GM11168 (cell line): ENCODE measurements at regions not wholly inside any gene's neighbourhood (a gene's known extent, or its start where the extent isn't known, plus 50 kb on each side); places are given as distances from the start of the nearest gene placed in this dataset.
"Not testable (repeated sequence)": the region's sequence is repeated elsewhere in the genome, so short reads cannot be mapped to it uniquely, and the experiment has no call there.

Experiments used
- in situ Hi-C: fragments of 300-500 bp; cut with MboI; formaldehyde crosslinking; loops from one replicate; pipeline ENCODE4 v1.12.0; 2022; ENCODE audit warnings: low sequenced_read_pairs; ENCODE audit not compliant: unreplicated experiment

DNA sequence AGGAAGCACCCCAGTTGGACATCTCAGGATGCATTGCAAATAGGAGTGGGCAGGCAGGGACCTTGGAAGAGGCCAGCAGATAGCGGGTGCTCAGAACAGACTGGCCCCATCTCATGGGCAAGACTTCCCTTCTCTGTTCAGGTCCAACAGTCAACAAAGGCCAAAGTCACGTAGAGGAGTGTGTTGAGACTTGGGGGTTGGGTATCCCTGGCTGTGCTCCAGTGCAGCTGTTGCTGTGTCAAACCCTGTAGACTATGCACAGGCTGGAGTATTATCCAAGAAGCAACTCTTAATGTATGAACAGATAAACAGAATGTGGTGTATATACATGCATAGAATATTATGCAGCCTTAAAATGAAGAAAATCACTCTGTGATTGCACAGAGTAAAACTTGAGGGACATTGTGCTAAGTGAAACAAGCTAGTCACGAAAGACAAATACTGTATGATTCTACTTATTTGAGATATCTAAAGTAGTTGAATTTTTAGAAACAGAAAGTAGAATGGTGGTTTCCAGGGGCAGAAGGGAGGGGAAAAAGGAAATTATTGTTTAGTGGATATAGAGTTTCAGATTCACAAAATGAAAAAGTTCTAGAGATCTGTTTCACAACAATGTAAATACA, 192.1 kb upstream of the LCORL start:
- in situ Hi-C loops: no loop called here

DNA sequence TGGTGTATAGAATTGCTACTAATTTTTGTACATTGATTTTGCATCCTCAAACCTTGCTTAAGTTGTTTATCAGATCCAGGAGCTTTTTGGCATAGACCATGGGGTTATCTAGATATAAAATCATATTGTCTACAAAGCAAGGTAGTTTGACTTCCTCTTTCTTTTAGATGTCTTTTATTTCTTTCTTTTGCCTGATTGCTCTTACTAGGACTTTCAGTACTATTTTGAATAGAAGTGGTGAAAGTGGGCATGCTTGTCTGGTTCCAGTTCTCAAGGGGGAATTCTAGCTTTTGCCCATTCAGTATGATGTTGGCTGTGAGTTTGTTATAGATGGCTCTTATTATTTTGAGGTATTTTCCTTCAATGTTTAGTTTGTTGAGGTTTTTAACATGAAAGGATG, 187.9 kb upstream of the LCORL start:
- in situ Hi-C loops: no loop called here

DNA sequence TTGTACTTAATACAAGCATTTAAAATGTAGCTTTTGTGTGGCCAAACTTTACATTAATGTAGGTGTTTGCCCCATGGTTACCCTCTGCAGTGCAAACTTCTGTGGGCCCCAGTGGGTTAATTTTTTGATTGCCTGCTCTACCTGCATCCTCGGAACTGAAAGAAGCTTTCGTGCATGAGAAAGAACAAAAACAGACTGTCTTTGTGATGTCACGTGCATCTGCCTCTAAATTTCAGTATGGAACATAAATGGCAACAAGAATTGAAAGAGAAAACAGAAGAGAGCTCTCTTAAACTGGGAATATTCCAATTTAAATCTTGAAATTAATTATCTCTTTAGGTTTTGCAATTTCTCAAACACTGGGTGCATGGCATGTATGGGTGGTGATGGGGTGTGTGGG, 182.4 kb upstream of the LCORL start:
- in situ Hi-C loops: no loop called here

DNA sequence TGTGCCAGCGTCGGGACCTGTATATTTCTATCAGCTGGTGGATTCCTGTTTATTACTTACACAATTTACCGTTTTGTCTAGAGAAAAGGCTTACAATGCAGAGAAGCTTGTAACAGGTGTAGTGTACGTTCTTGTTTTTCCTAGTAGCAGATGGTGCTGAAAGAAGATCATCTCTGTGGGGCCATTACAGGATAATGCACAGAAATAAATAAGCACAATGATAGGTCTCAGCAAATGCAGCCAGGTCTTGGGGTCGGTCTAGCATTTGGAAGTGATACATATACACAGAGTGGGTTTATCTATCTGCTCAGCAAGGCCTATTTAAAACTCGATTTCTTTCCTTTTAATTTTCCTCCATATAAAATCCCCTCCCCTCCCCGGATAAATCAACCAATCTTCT, 180.9 kb upstream of the LCORL start:
- in situ Hi-C loops: no loop called here

DNA sequence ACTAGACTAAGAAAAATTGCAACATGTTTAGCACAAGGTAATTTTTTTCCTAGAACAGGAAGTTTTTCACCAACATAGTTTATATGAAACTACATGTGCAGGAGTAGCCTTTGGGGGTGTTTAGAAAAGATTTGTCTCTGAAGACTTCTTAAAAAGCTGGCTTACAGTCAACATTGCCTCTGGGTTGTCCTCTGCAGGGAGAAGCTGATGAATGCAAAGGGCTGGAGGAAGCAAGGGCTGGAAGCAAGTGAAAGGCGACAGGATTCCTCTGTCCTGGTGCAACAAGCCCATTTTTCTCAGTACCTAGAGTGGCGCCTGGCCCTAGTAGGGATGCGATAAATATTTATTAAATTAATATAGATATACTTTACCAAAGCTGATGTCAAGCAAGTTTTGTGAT, 180.3 kb upstream of the LCORL start:
- in situ Hi-C loops: no loop called here

DNA sequence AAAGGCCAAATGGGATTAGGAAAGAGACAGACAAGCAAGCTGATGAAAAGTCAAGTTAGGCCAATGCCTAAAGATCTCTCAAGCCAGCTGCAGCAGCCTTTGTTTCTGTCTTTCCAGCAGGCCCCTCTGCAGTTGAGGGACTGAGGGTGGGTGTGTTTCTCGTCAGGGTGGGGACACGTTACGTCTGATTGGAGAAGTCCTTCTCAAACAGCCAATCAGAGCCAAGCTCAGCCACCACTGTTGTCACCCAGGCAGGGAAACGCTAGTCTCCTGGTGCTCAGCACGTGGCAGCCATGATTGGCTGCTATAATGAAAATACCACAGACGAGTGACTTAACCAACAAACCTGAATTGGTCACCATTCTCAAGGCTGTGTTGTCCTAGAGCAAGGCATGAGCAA, 177.1 kb upstream of the LCORL start:
- in situ Hi-C loops: no loop called here

DNA sequence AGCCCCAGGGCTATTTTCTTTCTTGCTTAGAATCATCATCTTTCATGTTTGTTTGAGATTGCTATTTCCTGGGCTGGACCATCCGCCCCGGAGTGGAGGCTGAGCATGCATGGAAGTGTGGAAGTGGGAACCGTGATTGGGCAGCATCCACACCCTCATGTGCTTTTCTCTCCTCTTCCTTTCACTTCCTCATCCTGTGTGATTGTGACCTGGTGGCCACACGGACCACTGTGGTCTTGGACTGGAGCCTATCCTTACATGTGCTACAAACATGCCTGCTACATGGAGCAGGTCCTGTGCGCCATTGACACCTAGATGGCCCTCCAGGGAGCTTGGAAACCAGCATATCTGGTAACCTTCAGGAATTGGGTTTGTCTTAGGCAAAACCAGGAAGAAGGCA, 175.9 kb upstream of the LCORL start:
- in situ Hi-C loops: no loop called here

DNA sequence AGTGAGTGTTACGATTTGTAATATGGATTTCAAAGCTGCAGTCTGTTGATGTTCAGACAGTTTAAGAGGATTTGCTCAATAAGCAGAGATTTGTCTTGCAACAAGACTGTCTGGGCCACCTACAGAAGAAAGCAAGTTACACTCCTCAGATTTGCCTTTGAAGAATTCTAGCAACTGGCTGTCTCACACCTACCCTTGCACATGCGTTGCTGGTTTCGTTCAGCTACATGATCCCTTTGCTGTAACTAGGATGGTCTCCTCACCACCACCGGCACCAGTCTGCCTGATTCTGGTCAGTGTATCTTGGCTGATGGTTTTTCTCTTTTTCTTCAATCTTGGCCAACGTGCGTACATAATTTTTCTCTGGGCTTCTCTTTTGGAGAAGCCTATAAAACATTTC, 172.7 kb upstream of the LCORL start:
- in situ Hi-C loops: no loop called here

DNA sequence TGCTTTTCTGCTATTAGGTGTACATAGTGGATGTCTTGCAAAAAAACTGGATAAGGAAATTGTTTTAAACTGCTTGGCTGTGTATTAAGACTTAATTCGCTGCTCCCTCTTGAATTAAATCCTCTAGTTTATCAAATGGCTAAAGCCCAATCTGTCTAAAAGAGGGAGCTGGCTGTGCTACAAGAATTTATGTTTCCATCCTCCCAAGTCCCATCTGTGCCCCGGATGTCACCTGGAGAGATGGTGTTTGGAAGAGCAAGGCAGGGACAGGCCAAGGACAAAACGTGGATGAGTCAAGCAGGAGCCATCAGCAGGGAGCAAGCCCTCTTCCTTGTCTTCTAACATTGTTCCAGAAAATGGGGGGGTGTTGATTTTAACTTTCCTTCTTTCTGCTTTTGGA, 171.3 kb upstream of the LCORL start:
- in situ Hi-C loops: no loop called here

DNA sequence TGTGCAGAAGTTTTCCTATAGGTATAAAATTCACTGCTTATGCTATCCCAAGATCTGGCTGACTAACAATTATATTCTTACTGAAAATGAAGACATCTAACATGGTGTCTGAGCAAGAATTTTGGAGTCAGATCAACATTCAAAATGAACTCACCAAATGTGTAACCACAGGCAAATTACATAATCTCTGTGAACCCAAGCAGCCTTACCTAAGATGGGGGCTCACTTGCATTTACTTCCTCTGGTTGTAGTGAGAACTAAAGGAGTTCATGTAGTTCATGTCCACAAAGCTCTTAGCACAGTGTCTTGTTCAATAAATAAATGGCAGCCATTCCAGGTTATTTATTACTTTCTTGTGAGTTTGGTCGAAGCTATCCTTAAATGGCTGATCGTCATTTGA, 163.9 kb upstream of the LCORL start:
- in situ Hi-C loops: no loop called here

DNA sequence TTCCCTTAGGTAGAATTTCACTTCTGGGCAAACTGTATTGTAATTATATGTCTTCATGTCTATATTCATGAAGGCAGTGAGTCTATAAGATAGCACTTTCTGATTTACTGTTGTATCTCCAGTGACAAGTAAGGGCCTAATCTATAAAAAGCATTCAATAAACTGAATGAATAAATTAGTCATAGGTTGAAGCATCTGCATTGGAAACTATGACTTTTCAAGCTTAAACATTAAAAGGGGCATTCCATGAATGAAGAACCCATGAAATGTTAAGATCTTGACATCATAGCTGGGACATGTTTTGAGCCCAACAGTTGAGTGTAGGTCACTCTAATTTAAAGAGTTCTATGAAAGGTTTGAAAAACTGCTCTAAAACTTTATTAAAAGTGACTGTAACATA, 159.3 kb upstream of the LCORL start:
- in situ Hi-C loops: no loop called here

DNA sequence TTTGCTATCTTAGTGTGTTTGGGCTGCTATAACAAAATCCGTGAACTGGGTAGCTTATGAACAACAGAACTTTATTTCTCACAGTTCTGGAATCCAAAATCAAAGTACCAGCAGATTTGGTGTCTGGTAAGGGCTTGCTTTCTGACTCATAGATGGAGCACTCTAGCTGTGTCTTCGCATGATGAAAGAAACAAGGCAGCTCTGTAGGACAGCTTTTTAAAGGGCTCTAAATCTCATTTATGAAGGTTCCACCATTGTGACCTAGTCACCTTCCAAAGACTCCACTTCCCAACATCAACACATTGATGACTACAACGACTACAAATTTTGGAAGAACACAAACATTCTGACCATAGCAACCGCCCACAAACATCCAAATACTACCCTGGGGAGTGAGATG, 158.6 kb upstream of the LCORL start:
- in situ Hi-C loops: no loop called here

DNA sequence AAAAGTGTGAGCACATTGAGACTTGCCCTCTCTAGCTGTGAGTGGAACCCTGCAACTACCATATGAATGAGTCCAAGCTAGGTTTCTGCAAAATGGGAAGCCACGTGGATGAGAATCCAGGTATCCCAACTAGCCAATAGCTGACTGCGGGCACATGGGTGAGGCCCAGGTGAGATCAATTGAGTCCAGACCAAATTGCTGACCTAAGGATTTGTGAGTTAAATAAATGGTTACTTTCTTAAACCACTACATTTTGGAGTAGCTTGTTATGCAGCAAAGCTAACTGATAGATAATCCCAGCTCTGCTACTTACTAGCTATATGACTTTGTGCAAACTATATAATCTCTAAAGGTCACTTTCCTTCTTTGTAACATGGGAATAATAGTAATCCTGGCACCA, 150.3 kb upstream of the LCORL start:
- in situ Hi-C loops: no loop called here

DNA sequence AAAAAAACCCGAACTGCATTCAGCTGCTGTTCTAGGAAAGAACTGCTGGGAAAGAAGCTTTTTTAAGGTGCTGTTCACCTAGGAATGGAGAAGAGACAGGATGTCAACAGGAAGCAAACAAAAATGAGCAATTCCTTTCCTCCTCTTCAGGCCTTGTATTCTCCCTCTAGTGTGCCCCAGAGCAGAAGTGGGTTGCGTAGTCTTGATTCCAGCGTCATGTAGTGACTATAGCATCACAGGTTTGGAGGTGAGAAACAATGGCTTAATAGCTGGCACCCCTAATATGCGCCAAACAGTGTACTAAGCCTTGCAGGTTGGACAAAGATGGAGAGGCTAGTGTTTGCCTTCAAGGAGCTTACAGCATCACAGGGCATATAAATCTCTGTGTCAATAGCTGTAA, 146.3 kb upstream of the LCORL start:
- in situ Hi-C loops: no loop called here

DNA sequence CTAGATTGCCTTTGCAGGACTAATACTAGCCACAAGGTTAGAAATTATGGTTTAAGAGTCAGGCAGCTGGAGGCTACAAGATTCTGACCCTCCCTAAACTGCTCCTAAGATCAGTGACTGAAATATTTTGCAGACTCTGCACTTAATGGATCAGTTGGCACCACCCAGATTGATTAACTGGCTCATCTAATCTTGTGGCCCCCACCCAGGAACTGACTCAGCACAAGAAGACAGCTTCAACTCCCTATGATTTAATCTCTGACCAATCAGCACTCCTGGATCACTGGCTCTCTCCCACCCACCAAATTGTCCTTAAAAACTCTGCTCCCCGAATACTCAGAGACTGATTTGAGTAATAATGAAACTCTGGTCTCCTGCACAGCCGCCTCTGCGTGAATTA, 145.4 kb upstream of the LCORL start:
- in situ Hi-C loops: no loop called here

DNA sequence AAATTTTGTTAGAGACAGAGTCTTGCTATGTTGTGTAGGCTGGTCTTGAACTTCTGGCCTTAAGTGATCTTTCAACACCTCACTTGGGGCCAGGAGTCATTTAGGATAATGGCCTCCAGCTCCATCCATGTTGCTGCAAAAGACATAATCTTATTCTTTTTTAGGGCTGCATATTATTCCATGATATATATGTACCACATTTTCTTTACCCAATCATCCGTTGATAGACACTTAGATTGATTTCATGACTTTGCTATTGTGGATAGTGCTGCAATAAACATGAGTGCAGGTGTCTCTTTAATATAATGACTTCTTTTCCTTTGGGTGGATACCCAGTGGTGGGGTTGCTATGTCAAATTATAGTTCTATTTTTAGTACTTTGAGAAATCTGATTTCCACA, 140.9 kb upstream of the LCORL start:
- in situ Hi-C loops: no loop called here

DNA sequence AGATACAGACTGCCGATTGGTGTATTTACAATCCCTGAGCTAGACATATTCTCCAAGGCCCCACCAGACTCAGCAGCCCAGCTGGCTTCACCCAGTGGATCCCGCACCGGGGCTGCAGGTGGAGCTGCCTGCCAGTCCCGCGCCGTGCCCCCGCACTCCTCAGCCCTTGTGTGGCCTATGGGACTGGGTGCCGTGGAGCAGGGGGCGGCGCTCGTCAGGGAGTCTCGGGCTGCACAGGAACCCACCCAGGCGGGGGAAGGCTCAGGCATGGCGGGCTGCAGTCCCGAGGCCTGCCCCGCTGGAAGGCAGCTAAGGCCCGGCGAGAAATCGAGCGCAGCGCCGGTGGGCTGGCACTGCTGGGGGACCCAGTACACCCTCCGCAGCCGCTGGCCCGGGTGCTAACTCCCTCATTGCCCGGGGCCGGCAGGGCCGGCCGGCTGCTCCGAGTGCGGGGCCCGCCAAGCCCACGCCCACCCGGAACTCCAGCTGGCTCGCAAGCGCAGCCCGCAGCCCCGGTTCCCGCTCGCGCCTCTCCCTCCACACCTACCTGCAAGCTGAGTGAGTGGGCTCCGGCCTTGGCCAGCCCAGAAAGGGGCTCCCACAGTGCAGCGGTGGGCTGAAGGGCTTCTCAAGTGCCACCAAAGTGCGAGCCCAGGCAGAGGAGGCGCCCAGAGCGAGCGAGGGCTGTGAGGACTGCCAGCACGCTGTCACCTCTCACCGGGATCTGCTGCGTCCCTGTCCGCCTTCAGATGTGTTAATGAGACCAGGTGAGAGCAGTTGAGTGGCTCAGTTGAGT, 137.8 kb upstream of the LCORL start:
- in situ Hi-C loops: not testable (repeated sequence)

DNA sequence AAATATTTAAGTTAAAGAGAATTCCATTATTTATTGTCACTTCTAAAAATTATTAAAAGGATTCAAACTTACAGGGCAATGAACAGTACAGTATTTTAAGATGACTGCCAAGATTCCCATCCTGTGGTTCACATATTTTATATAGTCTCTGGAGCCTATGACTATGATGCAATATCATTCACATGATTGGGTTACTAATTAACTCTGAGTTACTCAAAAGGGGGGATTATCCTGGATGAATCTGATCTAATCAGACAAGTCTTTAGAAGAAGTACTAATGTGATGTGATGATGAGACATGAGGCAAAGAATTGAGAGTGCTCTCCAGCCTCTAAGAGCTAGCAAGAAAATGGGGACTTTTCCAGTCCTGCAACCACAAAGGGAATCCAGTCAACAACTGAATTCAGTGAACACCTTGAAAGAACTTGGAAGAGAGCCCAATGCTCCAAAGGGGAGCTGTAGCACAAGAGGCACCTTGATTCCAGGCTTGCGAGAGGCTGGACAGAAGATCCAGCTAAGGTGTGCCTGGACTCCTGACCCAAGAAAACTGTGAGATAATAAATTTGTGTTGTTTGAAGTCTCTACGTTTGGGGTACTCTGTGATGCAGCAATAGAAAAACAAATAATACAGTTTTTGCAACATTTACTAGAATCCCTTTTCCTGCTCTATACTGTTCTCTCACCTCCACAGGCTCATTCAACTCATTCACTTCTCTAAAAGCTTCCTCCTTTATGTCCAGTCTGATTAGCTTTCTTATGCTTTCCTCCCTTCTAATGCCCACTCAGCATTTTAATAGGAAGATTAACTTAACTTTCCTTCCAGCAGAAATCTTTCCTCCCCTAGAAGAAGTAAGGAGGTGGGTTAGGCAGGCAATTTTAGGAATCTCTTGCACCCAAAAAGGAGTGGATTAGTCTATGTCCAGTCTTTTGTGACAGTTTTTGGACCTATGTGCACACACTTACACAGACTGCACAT, 133.8 kb upstream of the LCORL start:
- in situ Hi-C loops: no loop called here

DNA sequence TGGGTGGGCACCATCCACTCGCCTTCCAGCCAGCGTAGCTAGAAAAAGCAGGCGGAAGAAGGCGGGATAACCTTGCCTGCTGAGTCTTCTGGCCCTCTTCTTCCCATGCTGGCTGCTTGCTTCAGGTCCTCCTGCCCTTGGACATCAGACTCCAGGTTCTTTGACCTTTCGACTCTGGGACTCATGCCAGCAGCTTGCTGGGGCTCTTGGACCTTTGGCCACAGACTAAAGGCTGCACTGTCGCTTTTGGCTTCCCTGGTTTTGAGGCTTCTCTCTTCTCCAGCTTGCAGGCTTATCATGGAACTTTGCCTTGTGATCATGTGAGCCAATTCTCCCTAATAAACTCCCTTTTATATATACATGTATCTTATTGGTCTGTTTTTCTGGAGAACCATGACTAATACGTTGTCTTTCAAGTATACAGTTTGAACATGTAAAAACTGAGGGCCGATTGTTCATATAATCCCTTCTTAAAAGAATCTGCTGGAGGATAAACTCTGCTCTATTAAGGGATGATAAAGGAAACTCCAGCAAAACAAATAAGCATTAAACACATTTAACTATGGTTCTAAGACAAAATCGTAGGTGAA, 116.6 kb upstream of the LCORL start:
- in situ Hi-C loops: no loop called here

DNA sequence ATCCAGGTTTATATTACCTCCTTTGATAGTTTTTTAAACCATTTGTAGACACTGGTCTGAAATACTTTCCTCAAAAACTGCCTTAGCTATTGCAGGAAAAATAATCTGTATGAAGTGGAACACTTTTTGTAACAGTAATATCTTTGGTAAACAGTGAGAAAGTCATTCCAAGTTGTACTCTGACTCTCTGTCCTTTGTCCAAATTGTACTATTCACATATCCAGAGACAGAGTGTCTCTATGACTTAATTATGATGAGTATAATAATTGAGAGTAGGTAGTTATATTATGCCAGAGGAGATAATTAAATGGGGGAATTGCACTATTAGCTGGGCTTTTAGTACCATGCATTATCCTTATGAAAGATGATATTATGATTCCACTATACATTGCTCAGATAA, 112.6 kb upstream of the LCORL start:
- in situ Hi-C loops: no loop called here

DNA sequence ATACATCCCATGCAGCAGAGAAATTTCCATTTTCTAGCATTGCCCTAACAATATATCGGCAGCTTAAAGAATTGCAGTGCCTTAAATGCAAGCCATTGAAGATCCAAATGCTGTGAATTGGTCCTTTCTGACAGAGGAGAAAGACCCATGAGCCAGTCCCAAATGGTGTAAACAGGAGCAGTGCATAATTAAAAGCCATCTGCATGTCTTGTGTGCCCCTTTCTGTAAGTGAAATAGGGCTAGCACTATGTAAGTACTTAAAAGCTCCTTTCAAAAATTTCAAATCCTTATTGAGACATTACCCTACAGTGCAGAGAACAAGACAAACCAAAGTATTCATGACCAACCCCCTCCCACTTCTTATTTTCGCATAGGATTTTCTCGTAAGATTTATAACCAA, 108.7 kb upstream of the LCORL start:
- in situ Hi-C loops: no loop called here
